ENCODE measurements at regions not wholly inside any gene's neighbourhood (a gene's known extent, or its start where the extent isn't known, plus 50 kb on each side); places are given as distances from the start of the nearest gene placed in this dataset.

GRCh38 chr6:23414922-23415321, 711.1 kb upstream of the NRSN1 start:
- Histone ChIP-seq H3K4me1 (peaks cover 0 to 3% of the 10 kb centered on the region in 2 donors), H3K36me3 (no peaks in the 10 kb centered on the region), H3K27me3 (no peaks in the 10 kb centered on the region), H3K4me3 (replicated peaks in 1 of 3) (no peak overlapping the region), H3K9me3 (no peaks in the 10 kb centered on the region), H3K27ac (no peak overlapping the region)
- no peak for TF ChIP-seq CTCF (IDR thresholded peaks at IDR 0.05)
- TF ChIP-seq POLR2A (IDR thresholded peaks at IDR 0.05), result no peak
- intact Hi-C loops (cut with DNase I), result no loop called here
- no peak for DNase-seq
- 72 to 81% methylated on average over 3 of the region's 3 CpGs for WGBS, 2 donors

- Histone ChIP-seq H3K27ac (no peak overlapping the region), H3K9me3 (no peaks in the 10 kb centered on the region), H3K27me3 (no peaks in the 10 kb centered on the region), H3K4me1 (peaks cover 0 to 3% of the 10 kb centered on the region in 2 donors), H3K36me3 (no peaks in the 10 kb centered on the region), H3K4me3 (replicated peaks in 1 of 3) (no peak overlapping the region)
- DNase-seq, result no peak
- 89 to 94% methylated on average over 5 of the region's 5 CpGs for WGBS, 2 donors
- intact Hi-C loops (cut with DNase I), result no loop called here
- TF ChIP-seq CTCF (IDR thresholded peaks at IDR 0.05), result no peak
- TF ChIP-seq POLR2A (IDR thresholded peaks at IDR 0.05), result no peak
Observed at GRCh38 chr6:23415819-23416427, 710.1 kb upstream of the NRSN1 start.

GRCh38 chr6:23417133-23417532, 708.9 kb upstream of the NRSN1 start:
- DNase-seq, result no peak
- Histone ChIP-seq H3K9me3 (no peaks in the 10 kb centered on the region), H3K36me3 (no peaks in the 10 kb centered on the region), H3K4me3 (replicated peaks in 1 of 3) (no peak overlapping the region), H3K27me3 (no peaks in the 10 kb centered on the region), H3K27ac (no peak overlapping the region), H3K4me1 (peaks cover 0 to 3% of the 10 kb centered on the region in 2 donors)
- intact Hi-C loops (cut with DNase I), result no loop called here
- WGBS, 2 donors, result 92 to 94% methylated on average over 9 of the region's 9 CpGs
- TF ChIP-seq POLR2A (IDR thresholded peaks at IDR 0.05) (no peak), CTCF (IDR thresholded peaks at IDR 0.05) (no peak)

- 93 to 94% methylated on average over 3 of the region's 3 CpGs for WGBS, 2 donors
- Histone ChIP-seq H3K36me3 (no peaks in the 10 kb centered on the region), H3K9me3 (no peaks in the 10 kb centered on the region), H3K4me3 (replicated peaks in 1 of 3) (no peak overlapping the region), H3K4me1 (peaks cover 0 to 3% of the 10 kb centered on the region in 2 donors), H3K27ac (no peak overlapping the region), H3K27me3 (no peaks in the 10 kb centered on the region)
- DNase-seq, result no peak
- no peak for TF ChIP-seq CTCF (IDR thresholded peaks at IDR 0.05)
- intact Hi-C loops (cut with DNase I), result no loop called here
Observed at GRCh38 chr6:23418095-23418494, 707.9 kb upstream of the NRSN1 start.

- Histone ChIP-seq H3K27ac (no peak overlapping the region), H3K27me3 (no peaks in the 10 kb centered on the region), H3K36me3 (no peaks in the 10 kb centered on the region), H3K9me3 (no peaks in the 10 kb centered on the region), H3K4me3 (replicated peaks in 1 of 3) (no peak overlapping the region), H3K4me1 (peaks cover 0 to under 1% of the 10 kb centered on the region in 2 donors)
- 93 to 100% methylated on average over 1 of the region's 1 CpG for WGBS, 2 donors
- no peak for DNase-seq
- intact Hi-C loops (cut with DNase I), result no loop called here
- TF ChIP-seq CTCF (IDR thresholded peaks at IDR 0.05) (no peak), POLR2A (IDR thresholded peaks at IDR 0.05) (no peak)
Observed at GRCh38 chr6:23419046-23419445, 707.0 kb upstream of the NRSN1 start.

All from thyroid gland (tissue), 4 donors.